Prostate gland (tissue), 2 donors: ENCODE measurements at regions not wholly inside any gene's neighbourhood (a gene's known extent, or its start where the extent isn't known, plus 50 kb on each side); places are given as distances from the start of the nearest gene placed in this dataset.

Experiments used
- DNase-seq: peaks from one replicate; pipeline ENCODE4 v3.0.0-alpha.2; 2019; ENCODE audit warnings: low spot score
- H3K27ac ChIP-seq, 2 donors: fragments of 200-600 bp; sonication (generic); 2 replicates each; pipeline ENCODE4 v1.5.1; 2017 to 2019
- H3K27me3 ChIP-seq: fragments of 200-600 bp; sonication (generic); replicated peaks from 2 replicates; pipeline ENCODE4 v1.5.1; 2019; ENCODE audit not compliant: insufficient read depth
- H3K36me3 ChIP-seq, 2 donors: fragments of 200-600 bp; sonication (generic); 1 replicate in 1 of 2; 2 replicates in 1 of 2; pipeline versions ENCODE4 v1.5.1 to v1.8.1; 2017 to 2019
- H3K4me1 ChIP-seq: fragments of 200-600 bp; sonication (generic); replicated peaks from 2 replicates; pipeline ENCODE4 v1.5.1; 2019
- H3K4me3 ChIP-seq, 2 donors: fragments of 200-600 bp; sonication (generic); 2 replicates each; pipeline ENCODE4 v1.5.1; 2017 to 2019
- H3K9me3 ChIP-seq: fragments of 200-600 bp; sonication (generic); 2 replicates; pipeline ENCODE4 v1.5.1; 2017
- POLR2A ChIP-seq: fragments of 450-650 bp; IDR thresholded peaks from one replicate; pipeline ENCODE4 v1.6.1; 2016; ENCODE audit warnings: antibody characterized with exemption, mild to moderate bottlenecking
- POLR2AphosphoS5 ChIP-seq: sonication (generic); formaldehyde crosslinking; IDR thresholded peaks from one replicate; pipeline ENCODE4 v1.6.1; 2017; ENCODE audit warnings: antibody characterized with exemption
- WGBS: methylation state at CpG from one replicate; pipeline ENCODE4 v1.1.5; 2018; 5-methylcytosine and 5-hydroxymethylcytosine counted together
- intact Hi-C: fragments of 100-400 bp; cut with DNase I; formaldehyde crosslinking; loops from one replicate; pipeline ENCODE4 v1.14.2; 2022
- TF ChIP-seq, protein P1 (sequence below), 4 experiments: fragments of 200-600 bp in 2 of 4; fragments of 450-650 bp in 2 of 4; sonication (generic) in 2 of 4; IDR thresholded peaks; 1 replicate in 3 of 4; 2 replicates in 1 of 4; pipeline ENCODE4 v1.5.1; 2016 to 2019; ENCODE audit warnings: antibody characterized with exemption in 4 of 4, mild to moderate bottlenecking in 2 of 4, moderate library complexity in 2 of 4

DNA sequence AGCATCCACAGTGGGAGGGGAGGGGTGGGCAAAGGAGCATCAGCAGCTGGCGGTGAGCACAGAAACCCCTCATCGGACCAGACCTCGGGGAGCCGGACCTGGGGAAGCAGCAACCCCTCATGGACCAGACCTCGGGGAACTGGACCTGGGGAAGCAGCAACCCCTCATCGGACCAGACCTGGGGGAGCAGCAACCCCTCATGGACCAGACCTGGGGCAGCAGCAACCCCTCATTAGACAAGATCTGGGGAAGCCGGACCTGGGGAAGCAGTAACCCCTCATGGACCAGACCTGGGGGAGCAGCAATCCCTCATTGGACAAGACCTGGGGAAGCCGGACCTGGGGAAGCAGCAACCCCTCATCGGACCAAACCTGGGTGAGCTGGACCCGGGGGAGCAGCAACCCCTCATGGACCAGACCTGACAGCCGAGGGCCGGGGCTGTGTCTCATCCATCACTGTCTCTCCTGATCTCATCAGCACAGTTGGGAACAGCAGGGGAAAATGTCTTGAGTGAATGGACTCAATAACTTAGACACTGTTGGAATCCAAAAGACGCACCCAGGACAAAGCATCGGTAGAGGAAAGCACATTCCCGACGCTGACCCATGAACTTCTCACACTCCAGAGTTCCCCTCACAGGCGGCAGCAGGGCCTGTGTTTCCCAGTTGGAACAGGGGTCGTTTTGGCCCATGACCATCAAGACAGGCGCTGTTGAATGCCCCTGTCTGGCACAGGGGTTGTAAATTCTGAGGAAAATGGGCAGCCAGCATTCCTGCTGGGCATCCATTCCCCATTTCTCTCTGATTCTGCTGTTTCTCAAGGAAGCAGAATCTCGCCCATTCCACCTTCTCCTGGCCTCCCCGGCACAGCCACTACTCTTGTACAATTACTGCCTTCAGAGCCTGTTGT, 1494.6 kb downstream of the TBC1D22A start:
- intact Hi-C loops, result no loop called here
- WGBS, result 91% methylated on average over 21 of the region's 21 CpGs
- peaks cover 14% of the 10 kb centered on the region for H3K4me1 ChIP-seq
- H3K27me3 ChIP-seq, result no peaks in the 10 kb centered on the region
- no peak overlapping the region for H3K4me3 ChIP-seq
- no peak for DNase-seq
- no peaks in the 10 kb centered on the region for H3K36me3 ChIP-seq
- H3K27ac ChIP-seq, result no peak overlapping the region
- TF ChIP-seq POLR2A, result no peak
- TF ChIP-seq, protein P1, sequence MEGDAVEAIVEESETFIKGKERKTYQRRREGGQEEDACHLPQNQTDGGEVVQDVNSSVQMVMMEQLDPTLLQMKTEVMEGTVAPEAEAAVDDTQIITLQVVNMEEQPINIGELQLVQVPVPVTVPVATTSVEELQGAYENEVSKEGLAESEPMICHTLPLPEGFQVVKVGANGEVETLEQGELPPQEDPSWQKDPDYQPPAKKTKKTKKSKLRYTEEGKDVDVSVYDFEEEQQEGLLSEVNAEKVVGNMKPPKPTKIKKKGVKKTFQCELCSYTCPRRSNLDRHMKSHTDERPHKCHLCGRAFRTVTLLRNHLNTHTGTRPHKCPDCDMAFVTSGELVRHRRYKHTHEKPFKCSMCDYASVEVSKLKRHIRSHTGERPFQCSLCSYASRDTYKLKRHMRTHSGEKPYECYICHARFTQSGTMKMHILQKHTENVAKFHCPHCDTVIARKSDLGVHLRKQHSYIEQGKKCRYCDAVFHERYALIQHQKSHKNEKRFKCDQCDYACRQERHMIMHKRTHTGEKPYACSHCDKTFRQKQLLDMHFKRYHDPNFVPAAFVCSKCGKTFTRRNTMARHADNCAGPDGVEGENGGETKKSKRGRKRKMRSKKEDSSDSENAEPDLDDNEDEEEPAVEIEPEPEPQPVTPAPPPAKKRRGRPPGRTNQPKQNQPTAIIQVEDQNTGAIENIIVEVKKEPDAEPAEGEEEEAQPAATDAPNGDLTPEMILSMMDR (IDR thresholded peaks at IDR 0.05), result no peak
- TF ChIP-seq POLR2AphosphoS5, result no peak
- H3K9me3 ChIP-seq, result no peaks in the 10 kb centered on the region

DNA sequence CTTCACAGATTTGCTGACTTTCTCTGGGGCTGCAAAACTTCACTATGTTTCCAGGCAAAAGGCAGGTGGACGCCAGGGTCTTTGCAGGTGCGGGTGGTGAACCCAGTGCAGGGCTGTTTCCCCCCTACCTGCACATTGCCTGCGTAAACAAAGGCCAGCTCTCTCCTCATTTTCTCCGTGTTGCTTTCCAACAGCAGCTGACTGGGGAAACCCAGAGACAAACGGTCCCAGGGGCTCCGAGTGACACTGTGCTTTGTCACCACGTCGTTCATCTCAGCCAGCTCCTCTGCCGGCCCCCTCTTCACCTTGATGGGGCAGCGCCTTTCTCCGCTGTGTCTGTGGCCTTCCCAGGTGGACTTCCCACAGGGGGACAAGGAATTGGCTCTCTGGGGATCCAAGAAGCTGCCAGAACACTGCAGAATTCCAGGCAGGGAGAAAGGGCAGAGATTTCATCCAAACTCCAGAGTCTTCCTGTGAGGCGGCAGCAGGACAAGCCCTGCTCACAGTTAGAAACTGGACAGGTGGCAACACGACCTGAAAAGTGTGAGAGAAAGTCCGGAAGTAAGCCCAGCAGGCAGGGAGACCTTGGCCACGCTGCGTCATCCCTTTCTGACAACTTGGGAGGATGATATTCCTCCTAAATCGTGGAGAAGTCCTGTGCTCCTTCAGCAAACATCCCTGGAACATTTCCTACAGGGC, 1493.7 kb downstream of the TBC1D22A start:
- 59% methylated on average over 17 of the region's 17 CpGs for WGBS
- Histone ChIP-seq H3K36me3 (no peaks in the 10 kb centered on the region), H3K9me3 (no peaks in the 10 kb centered on the region), H3K4me1 (peaks cover 14% of the 10 kb centered on the region), H3K4me3 (no peak overlapping the region), H3K27ac (no peak overlapping the region), H3K27me3 (no peaks in the 10 kb centered on the region)
- intact Hi-C loops, result no loop called here
- no peak for TF ChIP-seq POLR2AphosphoS5
- TF ChIP-seq, protein P1 (IDR thresholded peaks at IDR 0.05), result no peak
- TF ChIP-seq POLR2A, result no peak
- DNase-seq, result no peak

DNA sequence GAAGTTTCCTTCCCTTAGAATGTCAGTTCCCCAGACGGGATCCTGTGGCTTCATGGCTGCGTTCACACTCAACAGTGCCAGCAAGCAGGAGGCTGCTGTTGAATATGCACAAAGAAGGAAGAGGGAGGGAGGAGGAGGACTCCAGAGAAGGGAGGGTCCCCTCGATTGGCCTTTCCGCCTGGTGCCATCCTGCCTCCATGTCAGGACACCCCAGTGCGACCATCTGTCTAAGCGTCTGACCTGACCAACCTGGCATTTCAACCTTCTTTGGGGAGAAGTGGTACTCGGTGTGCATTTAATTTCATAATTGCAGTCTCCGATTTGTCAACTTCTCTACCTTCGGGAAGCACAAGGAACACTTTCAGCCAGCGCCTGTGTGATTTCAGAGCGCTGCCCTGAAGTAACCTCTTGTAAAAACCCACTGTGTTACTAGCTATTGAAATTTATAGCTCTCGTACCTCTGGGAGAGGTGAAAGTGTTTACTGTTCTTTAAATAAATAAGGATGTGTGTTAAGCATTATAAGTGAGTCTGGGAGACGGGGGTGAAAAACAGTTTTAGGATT, 1491.9 kb downstream of the TBC1D22A start:
- Histone ChIP-seq H3K27me3 (no peaks in the 10 kb centered on the region), H3K9me3 (no peaks in the 10 kb centered on the region), H3K4me1 (peaks cover 14% of the 10 kb centered on the region), H3K27ac (peak overlapping the region in 1 of 2 donors; percentile 38), H3K36me3 (no peaks in the 10 kb centered on the region), H3K4me3 (no peak overlapping the region)
- peak; percentile 67 for DNase-seq
- WGBS, result 4% methylated on average over 13 of the region's 13 CpGs
- TF ChIP-seq POLR2AphosphoS5 (peak; percentile 88), POLR2A (no peak)
- intact Hi-C loops, result no loop called here

DNA sequence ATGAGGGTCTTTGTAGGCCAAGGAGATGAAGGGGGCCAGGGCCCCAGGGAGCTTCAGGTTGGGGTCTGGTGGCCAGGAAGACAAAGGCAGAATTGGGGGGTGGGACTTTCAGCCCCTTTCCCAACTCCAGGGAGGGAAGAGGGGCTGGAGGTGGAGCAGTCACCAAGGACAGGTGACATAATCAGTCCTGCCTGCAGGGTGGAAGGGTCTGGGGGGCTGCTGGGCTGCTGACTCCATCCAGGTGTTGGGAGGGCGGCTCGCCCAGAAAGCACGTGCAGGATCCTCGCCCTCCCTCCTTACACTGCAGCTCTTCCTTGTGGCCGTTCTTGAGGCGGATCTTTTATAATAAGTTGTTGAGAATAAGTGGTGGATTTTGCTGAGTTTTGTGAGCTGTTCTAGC, 1491.1 kb downstream of the TBC1D22A start:
- peaks cover 14% of the 10 kb centered on the region for H3K4me1 ChIP-seq
- H3K27ac ChIP-seq, result no peak overlapping the region
- no peak for TF ChIP-seq POLR2AphosphoS5
- H3K36me3 ChIP-seq, result no peaks in the 10 kb centered on the region
- WGBS, result 21% methylated on average over 6 of the region's 6 CpGs
- no peaks in the 10 kb centered on the region for H3K27me3 ChIP-seq
- intact Hi-C loops, result no loop called here
- H3K4me3 ChIP-seq, result no peak overlapping the region
- no peak for DNase-seq
- H3K9me3 ChIP-seq, result no peaks in the 10 kb centered on the region

DNA sequence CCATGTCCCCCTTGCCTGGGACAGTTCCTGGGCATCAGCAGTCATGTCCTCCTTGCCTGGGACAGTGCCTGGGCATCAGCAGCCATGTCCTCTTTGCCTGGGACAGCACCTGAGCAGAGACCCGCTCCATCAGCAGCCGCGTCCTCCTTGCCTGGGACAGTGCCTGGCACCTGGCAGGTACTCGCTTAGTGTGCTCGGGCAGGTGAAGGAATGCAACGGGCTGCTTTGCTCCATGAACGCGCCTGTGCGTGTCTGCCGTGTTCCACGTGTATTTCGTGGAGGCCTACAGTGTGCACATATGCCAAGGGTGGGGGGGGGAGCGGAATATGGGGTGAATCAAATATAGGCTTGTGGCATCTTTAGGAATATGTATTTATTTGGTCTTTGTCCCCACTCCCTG, 1490.7 kb downstream of the TBC1D22A start:
- H3K27ac ChIP-seq, result no peak overlapping the region
- no peak for DNase-seq
- intact Hi-C loops, result no loop called here
- no peaks in the 10 kb centered on the region for H3K27me3 ChIP-seq
- peaks cover 14% of the 10 kb centered on the region for H3K4me1 ChIP-seq
- WGBS, result 50% methylated on average over 13 of the region's 13 CpGs
- H3K4me3 ChIP-seq, result no peak overlapping the region
- no peaks in the 10 kb centered on the region for H3K9me3 ChIP-seq
- TF ChIP-seq POLR2A (no peak), POLR2AphosphoS5 (no peak)
- TF ChIP-seq, protein P1 (IDR thresholded peaks at IDR 0.05), result no peak
- no peaks in the 10 kb centered on the region for H3K36me3 ChIP-seq
